ENCODE measurements at regions not wholly inside any gene's neighbourhood (a gene's known extent, or its start where the extent isn't known, plus 50 kb on each side); places are given as distances from the start of the nearest gene placed in this dataset.

DNA sequence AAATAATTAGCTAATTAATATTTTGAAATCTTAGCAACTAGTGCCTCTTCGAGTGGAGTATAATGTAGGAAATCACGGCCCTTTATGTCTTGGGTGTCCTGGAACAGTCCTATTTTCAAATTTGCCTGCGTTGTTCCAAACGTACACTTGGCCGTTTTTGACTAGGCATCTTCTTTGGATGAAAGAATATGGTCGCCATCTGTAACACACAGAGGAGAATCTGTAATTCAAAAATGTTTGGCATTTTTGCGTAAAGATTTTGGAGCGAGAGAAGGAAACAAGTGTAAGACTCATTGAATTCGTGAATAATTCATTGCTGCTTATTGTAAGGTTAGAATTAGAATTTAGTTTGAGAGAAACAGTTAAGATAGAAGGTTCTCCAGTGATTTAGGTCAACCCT is 61.5 kb upstream of the CLCN4 start:
- 87% methylated on average over 7 of the region's 9 CpGs; no CpG with 5 or more reads in 1 of the 2 experiments for WGBS, 2 experiments (ENCODE audit: extremely low coverage in 2 of 2, insufficient read length in 1 of 2)
- in situ Hi-C loops (cut with MboI; ENCODE audit: low sequenced_read_pairs) (no loop called here), intact Hi-C loops (cut with micrococcal nuclease) (no loop called here), dilution Hi-C loops (cut with HindIII; ENCODE audit: low sequenced_read_pairs, unreplicated experiment) (no loop called here)
- no peaks in the 10 kb centered on the region for H4K20me1 ChIP-seq (ENCODE audit: insufficient read depth, low read length)
- peaks cover 5% of the 10 kb centered on the region; the same call in 1 of the 2 replicates for H3K9me1 ChIP-seq (ENCODE audit: insufficient read depth, low read length)
- H2BK120ac ChIP-seq (ENCODE audit: low read depth, low read length): no peak overlapping the region
- no peaks in the 10 kb centered on the region for H3K4me1 ChIP-seq (ENCODE audit: control insufficient read depth, insufficient read depth, low read length)
- no peak overlapping the region for H4K5ac ChIP-seq (ENCODE audit: low read depth, low read length)
- no peaks in the 10 kb centered on the region for H3K9me3 ChIP-seq (ENCODE audit: control insufficient read depth, insufficient read depth, low read length)
- ATAC-seq (ENCODE audit: low read depth) (no peak), DNase-seq (no peak)
- no peak overlapping the region for H2AK9ac ChIP-seq (replicated peaks; ENCODE audit: low read depth, low read length, poor library complexity)
- no peak for TF ChIP-seq CHD1 (IDR thresholded peaks at IDR 0.05; ENCODE audit: low read depth, low read length)
- no peak for TF ChIP-seq RAD21 (IDR thresholded peaks at IDR 0.05; ENCODE audit: low read length)
- TF ChIP-seq, protein P1, sequence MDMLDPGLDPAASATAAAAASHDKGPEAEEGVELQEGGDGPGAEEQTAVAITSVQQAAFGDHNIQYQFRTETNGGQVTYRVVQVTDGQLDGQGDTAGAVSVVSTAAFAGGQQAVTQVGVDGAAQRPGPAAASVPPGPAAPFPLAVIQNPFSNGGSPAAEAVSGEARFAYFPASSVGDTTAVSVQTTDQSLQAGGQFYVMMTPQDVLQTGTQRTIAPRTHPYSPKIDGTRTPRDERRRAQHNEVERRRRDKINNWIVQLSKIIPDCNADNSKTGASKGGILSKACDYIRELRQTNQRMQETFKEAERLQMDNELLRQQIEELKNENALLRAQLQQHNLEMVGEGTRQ (IDR thresholded peaks at IDR 0.05; ENCODE audit: low read depth, low read length): no peak
- no peak for TF ChIP-seq MAZ (IDR thresholded peaks at IDR 0.05; ENCODE audit: borderline replicate concordance, low read depth, low read length)
- TF ChIP-seq CEBPB (IDR thresholded peaks at IDR 0.05; ENCODE audit: low read depth, low read length): no peak
- TF ChIP-seq RFX5 (IDR thresholded peaks at IDR 0.05; ENCODE audit: low read depth, low read length): no peak
- no peak for TF ChIP-seq BHLHE40 (IDR thresholded peaks at IDR 0.05; ENCODE audit: low read depth, low read length)
- TF ChIP-seq RCOR1 (IDR thresholded peaks at IDR 0.05; ENCODE audit: insufficient replicate concordance, low read length): no peak
- no peak overlapping the region for H3K27ac ChIP-seq (ENCODE audit: insufficient read depth, low read length)
- no peak overlapping the region for H2BK5ac ChIP-seq (ENCODE audit: low read depth, low read length, poor library complexity, severe bottlenecking)
- H2AK5ac ChIP-seq (ENCODE audit: low read depth, low read length): no peak overlapping the region
- no peak overlapping the region for H4K91ac ChIP-seq (ENCODE audit: insufficient read depth, low read depth, low read length)
- H3K14ac ChIP-seq (replicated peaks; ENCODE audit: low read depth, low read length): no peak overlapping the region
- H3K4me3 ChIP-seq (ENCODE audit: insufficient read depth, low read depth, low read length): no peak overlapping the region
- no peak overlapping the region for H3K56ac ChIP-seq (ENCODE audit: extremely low read depth, insufficient read depth, low read length)
- peaks cover 20% of the 10 kb centered on the region for H3K36me3 ChIP-seq (ENCODE audit: control insufficient read depth, insufficient read depth, low read length)
- H3K18ac ChIP-seq (ENCODE audit: low read depth, low read length): no peak overlapping the region
- peaks cover 0 to 10% of the 10 kb centered on the region in 2 experiments; a peak in 1 of 4 replicates for H3K79me1 ChIP-seq (ENCODE audit: low read depth in 1 of 2, low read length in 2 of 2)
- H3K23ac ChIP-seq (ENCODE audit: low read depth, low read length): no peak overlapping the region
- no TSS peak for BruUV-seq (replicated peaks)
- ChIA-PET CTCF (interaction anchor here (0.7 kb wide), 1 partner anchor 10 kb away, joined by 3 read pairs; no protein-coding TSS in a partner anchor), POLR2A (ENCODE audit: unreplicated experiment) (no interaction called here)
- H4K8ac ChIP-seq (ENCODE audit: low read depth in 2 of 2, low read length in 2 of 2): no peak overlapping the region
- H2BK20ac ChIP-seq (ENCODE audit: low read depth, low read length): no peak overlapping the region
- no peaks in the 10 kb centered on the region for H3K27me3 ChIP-seq (ENCODE audit: control insufficient read depth, insufficient read depth, low read length)
- H3K4me2 ChIP-seq (ENCODE audit: low read depth, low read length): no peak overlapping the region
- H2AFZ ChIP-seq (replicated peaks; ENCODE audit: low read length, poor library complexity): no peak overlapping the region
- H2BK15ac ChIP-seq (ENCODE audit: low read depth, low read length): no peak overlapping the region
- H3K9ac ChIP-seq (ENCODE audit: low read depth, low read length): no peak overlapping the region
- H3K4ac ChIP-seq (ENCODE audit: low read depth, low read length): no peak overlapping the region

Measured in IMR-90 (cell line).